ENCODE measurements at regions not wholly inside any gene's neighbourhood (a gene's known extent, or its start where the extent isn't known, plus 50 kb on each side); places are given as distances from the start of the nearest gene placed in this dataset.
A peak's percentile ranks its signal among the peaks of the same experiment; 100 is the strongest.

- no peak for DNase-seq (ENCODE audit: low spot score)
Measured at GRCh38 chr19:27776020-27776419, 1436.9 kb downstream of the UQCRFS1 start.

- no peak for DNase-seq (ENCODE audit: low spot score)
Measured at GRCh38 chr19:27775395-27775794, 1437.6 kb downstream of the UQCRFS1 start.

DNA sequence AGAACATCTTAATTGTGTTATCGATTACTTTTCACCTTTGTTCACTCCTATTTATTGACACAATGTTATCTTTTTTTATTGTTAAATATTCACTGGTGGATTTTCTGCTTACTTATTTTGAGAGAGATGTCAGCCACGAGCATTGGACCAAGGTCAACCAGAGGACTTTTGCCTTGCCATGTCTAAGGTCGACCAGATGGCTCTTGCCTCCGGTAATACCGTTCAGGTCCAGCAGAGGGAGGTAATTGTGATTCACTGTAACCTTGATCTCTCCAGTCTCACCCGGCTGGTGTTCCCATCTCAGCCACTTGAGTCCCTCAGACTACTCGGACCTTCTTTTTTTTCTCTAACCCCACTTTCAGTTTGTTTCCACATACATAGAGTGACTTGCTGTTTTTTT is 1438.1 kb downstream of the UQCRFS1 start:
- DNase-seq (ENCODE audit: low spot score) = peak; percentile 32

DNA sequence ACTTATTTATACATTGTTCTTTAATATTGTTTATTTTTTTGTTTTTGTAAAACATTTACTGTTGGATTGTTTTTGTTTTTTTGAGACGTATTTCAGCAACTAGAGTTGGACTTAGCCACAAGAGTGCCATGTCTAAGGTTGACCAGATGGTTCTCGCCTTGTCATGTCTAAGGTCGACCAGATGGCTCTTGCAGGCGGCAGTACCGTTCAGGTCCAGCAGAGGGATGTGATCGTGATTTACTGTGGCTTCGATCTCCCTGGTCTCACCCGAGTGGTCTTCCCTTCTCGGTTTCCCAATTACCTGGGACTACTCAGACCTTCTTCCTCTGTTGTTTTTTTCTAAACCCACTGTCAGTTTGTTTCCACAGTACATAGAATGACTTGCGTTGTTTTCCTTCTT is 1438.6 kb downstream of the UQCRFS1 start:
- no peak for DNase-seq (ENCODE audit: low spot score)

GRCh38 chr19:27773318-27774094 is 1439.4 kb downstream of the UQCRFS1 start:
- DNase-seq (ENCODE audit: low spot score) = no peak

DNA sequence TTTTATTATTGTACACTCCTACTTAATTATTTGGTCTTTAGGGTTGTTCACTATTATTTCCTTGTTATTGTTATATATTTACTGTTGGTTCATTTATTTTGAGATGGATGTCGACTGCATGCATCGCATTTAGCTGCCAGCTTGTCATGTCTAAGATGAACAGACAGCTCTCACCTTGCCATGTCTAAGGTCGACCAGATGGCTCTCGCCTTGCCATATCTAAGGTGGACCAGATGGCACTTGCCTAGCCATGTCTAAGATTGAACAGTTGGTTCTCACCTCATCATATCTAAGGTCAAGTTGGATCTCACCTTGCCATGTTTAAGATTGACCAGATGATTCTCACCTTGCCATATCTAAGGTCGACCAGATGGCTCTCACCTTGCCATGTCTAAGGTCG is 1440.9 kb downstream of the UQCRFS1 start:
- no peak for DNase-seq (ENCODE audit: low spot score)

- DNase-seq (ENCODE audit: low spot score) = no peak
Measured at GRCh38 chr19:27770095-27770494, 1442.9 kb downstream of the UQCRFS1 start.

DNA sequence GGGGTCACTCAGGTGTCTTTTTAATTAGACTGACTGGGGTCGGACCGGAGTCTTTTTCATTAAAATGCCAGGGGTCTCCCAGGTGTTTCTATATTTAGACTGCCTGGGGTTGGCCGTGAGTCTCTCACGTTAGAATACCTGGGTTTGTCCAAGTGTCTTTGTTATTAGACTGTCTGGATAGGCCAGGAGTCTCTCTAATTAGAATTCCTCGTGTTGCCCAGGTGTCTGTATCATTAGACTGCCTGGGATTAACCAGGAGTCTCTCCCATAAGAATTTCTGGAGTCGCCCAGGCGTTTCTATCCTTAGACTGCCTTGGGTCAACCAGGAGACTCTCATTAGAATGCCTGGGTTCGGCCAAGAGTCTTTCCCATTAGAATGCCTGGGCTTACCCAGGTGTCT is 1445.7 kb downstream of the UQCRFS1 start:
- no peak for DNase-seq (ENCODE audit: low spot score)

- no peak for DNase-seq (ENCODE audit: low spot score)
Measured at GRCh38 chr19:27765912-27766725, 1446.8 kb downstream of the UQCRFS1 start.

DNA sequence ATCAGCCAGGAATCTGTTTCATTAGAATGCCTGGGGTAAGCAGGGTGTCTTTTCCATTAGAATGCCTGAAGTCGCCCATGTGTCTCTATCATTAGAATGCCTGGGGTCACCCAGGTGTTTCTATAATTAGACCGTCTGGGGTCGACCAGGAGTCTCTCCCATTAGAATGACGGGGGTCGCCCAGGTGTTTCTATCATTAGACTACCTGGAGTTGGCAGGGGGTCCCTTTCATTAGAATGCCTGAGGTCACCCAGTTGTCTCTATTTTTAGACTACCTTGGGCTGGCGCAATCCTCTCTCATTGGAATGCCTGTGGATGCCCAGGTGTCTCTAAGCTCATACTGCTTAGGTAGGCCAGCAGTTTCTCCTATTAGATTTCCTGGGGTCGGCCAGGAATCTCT is 1447.6 kb downstream of the UQCRFS1 start:
- DNase-seq (ENCODE audit: low spot score) = no peak

- no peak for DNase-seq (ENCODE audit: low spot score)
Measured at GRCh38 chr19:27764186-27764804, 1448.7 kb downstream of the UQCRFS1 start.

GRCh38 chr19:27762933-27763332 is 1450.0 kb downstream of the UQCRFS1 start:
- DNase-seq (ENCODE audit: low spot score) = no peak

- DNase-seq (ENCODE audit: low spot score) = no peak
Measured at GRCh38 chr19:27759896-27760295, 1453.1 kb downstream of the UQCRFS1 start.

GRCh38 chr19:27758626-27759505 is 1454.1 kb downstream of the UQCRFS1 start:
- DNase-seq (ENCODE audit: low spot score) = no peak

DNA sequence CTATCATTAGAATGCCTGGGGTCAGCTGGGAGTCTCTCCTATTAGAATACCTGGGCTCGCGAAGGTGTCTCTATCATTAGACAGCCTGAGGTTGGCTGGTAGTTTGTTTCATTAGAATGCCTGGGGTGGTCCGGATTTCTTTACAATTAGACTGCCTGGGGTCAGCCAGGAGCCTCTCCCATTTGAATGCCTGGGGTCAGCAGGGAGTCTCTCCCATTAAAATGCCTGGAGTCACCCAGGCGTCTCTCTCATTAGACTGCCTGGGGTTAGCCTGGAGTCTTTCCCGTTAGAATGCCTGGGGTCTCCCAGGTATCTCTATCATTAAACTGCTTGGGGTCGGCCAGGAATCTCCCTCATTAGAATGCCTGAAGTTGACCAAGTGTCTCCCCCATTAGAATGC is 1458.3 kb downstream of the UQCRFS1 start:
- DNase-seq (ENCODE audit: low spot score) = no peak

DNA sequence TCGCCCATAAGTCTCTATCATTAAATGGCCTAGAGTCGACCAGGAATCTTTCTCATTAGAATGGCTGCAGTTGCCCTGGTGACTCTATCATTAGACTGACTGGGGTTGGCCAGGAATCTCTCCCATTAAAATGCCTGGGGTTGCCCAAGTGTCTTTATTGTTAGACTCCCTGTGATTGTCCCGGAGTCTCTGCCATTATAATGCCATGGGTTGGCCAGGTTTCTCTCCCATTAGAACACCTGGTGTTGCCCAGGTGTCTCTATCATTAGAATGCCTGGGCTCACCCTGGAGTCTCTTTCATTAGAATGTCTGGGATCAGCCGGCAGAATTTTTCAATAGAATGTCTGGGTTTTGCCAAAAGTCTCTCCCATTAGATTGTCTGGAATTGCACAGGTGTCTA is 1459.3 kb downstream of the UQCRFS1 start:
- no peak for DNase-seq (ENCODE audit: low spot score)

GRCh38 chr19:27752530-27753184 is 1460.3 kb downstream of the UQCRFS1 start:
- no peak for DNase-seq (ENCODE audit: low spot score)

- no peak for DNase-seq (ENCODE audit: low spot score)
Measured at GRCh38 chr19:27751044-27751391, 1461.9 kb downstream of the UQCRFS1 start.

DNA sequence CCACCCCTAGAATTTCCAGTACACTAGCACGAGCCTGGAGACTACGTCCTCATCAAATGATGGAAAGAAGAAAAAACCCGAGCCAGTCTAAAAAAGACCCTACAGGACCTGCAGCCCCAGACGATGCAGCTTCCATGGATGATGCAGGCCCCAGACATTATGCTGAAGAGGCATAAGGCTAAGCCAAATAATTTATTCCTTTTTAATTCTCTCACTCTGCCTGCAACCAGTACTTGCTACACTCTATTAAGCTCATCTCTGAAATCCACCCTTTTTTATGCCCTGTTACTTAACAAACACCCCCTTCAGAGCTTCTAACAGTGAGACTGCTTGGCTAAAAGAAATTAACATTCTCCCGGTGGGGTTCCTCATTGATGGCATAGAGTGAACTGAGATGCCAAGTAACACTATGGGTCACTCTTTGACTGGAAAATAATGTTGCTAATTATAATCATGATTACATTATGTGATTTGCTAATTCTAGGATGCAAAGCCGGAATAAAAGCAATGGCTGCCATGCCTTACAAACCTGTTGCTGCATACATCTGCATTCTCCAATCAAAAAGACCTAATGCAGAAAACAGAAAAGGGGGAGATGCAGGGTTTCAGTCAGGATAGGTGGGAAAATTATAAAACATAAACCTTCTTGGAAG is 1462.4 kb downstream of the UQCRFS1 start:
- no peak for DNase-seq (ENCODE audit: low spot score)

GRCh38 chr19:27748551-27749152 is 1464.3 kb downstream of the UQCRFS1 start:
- DNase-seq (ENCODE audit: low spot score) = no peak
